PFSK-1 (cell line): ENCODE measurements at regions not wholly inside any gene's neighbourhood (a gene's known extent, or its start where the extent isn't known, plus 50 kb on each side); places are given as distances from the start of the nearest gene placed in this dataset.

ENCODE experiments used
- POLR2AphosphoS5 ChIP-seq: IDR thresholded peaks from 2 replicates; pipeline ENCODE4 v1.6.1; 2012; ENCODE audit warnings: low read depth, mild to moderate bottlenecking, control low read depth, low read length, moderate library complexity
- TAF1 ChIP-seq: IDR thresholded peaks from 2 replicates; pipeline ENCODE4 v1.6.1; 2012; ENCODE audit warnings: low read length, control low read depth, borderline replicate concordance; ENCODE audit not compliant: insufficient read depth

DNA sequence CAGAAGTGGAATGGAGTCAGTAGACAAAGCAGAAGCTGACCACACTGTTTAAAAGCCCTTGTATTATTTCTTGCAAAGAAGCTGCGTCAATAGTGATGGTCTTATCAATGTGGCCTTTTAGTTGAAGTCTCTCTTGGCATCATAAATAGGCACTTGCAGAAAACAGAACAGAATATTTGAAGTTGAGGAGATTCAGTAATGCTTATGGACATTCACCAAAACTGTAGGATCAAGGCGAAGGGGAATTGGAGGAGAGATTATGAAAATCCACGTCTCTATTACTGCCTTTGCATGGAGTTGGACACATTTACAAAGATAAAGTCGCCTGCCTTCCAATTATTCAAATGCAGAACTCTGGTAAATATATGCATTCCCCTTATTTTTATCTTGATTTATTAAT, 1482.8 kb downstream of the EFNB2 start:
- TF ChIP-seq POLR2AphosphoS5 (no peak), TAF1 (no peak)
